ENCODE measurements at regions not wholly inside any gene's neighbourhood (a gene's known extent, or its start where the extent isn't known, plus 50 kb on each side); places are given as distances from the start of the nearest gene placed in this dataset.

- TF ChIP-seq HDAC2 (IDR thresholded peaks at IDR 0.05; ENCODE audit: borderline replicate concordance in 1 of 2, low read depth in 2 of 2, low read length in 2 of 2) (no peak), SRF (IDR thresholded peaks at IDR 0.05; ENCODE audit: low read depth, low read length) (no peak), RXRA (IDR thresholded peaks at IDR 0.05; ENCODE audit: insufficient read depth, low read depth, low read length) (no peak), SIX5 (IDR thresholded peaks at IDR 0.05; ENCODE audit: low read depth, low read length) (no peak)
Measured at GRCh38 chr5:89572696-89573095, 689.7 kb upstream of the MEF2C start (continued).
